DOHH2 (cell line): ENCODE measurements at regions not wholly inside any gene's neighbourhood (a gene's known extent, or its start where the extent isn't known, plus 50 kb on each side); places are given as distances from the start of the nearest gene placed in this dataset.

ENCODE experiments used
- EZH2phosphoT487 ChIP-seq: fragments of 200-600 bp; sonication (generic); IDR thresholded peaks from 2 replicates; pipeline ENCODE4 v1.6.1; 2017; ENCODE audit warnings: borderline replicate concordance, mild to moderate bottlenecking, antibody characterized with exemption, low read length, moderate library complexity, mixed read lengths
- TF ChIP-seq, protein P1 (sequence below): fragments of 200-600 bp; sonication (generic); IDR thresholded peaks from one replicate; pipeline ENCODE4 v1.5.1; 2014; ENCODE audit warnings: antibody characterized with exemption, mild to moderate bottlenecking, low read depth, low read length; ENCODE audit not compliant: poor library complexity, severe bottlenecking

GRCh38 chr13:72205773-72206172 lies 338.8 kb upstream of the DACH1 start:
- TF ChIP-seq, protein P1, sequence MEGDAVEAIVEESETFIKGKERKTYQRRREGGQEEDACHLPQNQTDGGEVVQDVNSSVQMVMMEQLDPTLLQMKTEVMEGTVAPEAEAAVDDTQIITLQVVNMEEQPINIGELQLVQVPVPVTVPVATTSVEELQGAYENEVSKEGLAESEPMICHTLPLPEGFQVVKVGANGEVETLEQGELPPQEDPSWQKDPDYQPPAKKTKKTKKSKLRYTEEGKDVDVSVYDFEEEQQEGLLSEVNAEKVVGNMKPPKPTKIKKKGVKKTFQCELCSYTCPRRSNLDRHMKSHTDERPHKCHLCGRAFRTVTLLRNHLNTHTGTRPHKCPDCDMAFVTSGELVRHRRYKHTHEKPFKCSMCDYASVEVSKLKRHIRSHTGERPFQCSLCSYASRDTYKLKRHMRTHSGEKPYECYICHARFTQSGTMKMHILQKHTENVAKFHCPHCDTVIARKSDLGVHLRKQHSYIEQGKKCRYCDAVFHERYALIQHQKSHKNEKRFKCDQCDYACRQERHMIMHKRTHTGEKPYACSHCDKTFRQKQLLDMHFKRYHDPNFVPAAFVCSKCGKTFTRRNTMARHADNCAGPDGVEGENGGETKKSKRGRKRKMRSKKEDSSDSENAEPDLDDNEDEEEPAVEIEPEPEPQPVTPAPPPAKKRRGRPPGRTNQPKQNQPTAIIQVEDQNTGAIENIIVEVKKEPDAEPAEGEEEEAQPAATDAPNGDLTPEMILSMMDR: no peak
- no peak for TF ChIP-seq EZH2phosphoT487
